Renal cortex interstitium (tissue), 11 donors: ENCODE measurements at regions not wholly inside any gene's neighbourhood (a gene's known extent, or its start where the extent isn't known, plus 50 kb on each side); places are given as distances from the start of the nearest gene placed in this dataset.
"Not testable (repeated sequence)": the region's sequence is repeated elsewhere in the genome, so short reads cannot be mapped to it uniquely, and the experiment has no call there.

Experiments
- DNase-seq, 11 donors: peaks; one replicate each; pipeline ENCODE4 v3.0.0-alpha.2; 2013; ENCODE audit warnings: low read depth in 9 of 11, low spot score in 4 of 11; ENCODE audit errors: extremely low read depth in 1 of 11

DNA sequence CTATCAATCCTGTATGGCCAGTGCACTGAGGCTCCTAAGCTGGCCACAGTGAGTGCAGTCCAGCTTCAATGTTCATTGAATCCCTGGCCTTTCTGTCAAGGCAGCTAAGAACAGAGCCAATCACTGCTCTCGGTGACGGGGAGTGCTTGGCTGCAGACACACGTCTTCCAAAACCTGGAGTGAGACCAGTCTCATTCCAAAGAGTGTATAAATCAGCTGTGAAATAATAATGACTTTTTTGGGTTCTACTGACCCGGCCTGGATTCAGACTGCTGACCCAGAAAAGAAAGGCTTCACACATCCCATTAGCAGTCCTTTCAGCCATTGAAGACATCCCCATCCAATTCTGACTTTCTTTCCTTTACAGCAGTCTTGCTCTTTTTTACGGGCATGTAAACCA, 665.5 kb downstream of the GBE1 start:
- DNase-seq = peak in 3 of 11 donors; percentile 2 to 9 (median 4)

DNA sequence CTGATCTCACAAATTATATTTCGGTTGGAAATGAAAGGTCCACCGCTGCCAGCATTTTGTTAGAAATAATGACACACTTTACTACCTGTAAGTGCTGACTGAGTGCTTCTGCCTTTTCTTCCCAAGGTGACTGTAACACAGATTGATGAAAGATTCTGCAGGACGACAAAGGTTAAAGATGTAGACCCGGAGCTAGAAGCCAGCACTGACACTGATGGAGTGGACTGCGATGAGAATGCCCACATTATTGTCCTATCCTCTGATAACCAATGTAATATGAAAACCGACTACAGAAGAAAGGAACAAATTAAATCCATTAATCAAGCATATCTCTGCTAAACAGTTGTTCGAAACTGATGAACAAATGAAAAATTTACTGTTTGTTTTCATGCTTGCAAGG, 666.5 kb downstream of the GBE1 start:
- no peak for DNase-seq

DNA sequence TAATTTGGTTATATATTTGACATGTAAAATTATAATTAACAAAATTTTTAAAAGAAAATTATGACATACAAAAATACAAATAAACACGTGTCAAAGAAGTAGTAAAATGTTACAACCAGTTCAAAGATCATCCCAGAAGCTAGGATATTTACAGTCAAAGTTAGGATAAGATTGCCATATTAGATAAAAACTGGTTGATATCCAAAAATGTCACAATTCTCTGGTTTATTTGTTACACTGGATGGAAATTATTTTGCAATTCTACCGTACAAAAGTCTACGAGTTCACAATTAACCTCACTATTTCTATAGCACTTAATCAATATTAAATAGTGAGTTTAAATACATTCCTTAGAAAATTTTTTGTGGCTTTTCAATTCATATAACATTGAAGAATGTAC, 673.8 kb downstream of the GBE1 start:
- DNase-seq = no peak

DNA sequence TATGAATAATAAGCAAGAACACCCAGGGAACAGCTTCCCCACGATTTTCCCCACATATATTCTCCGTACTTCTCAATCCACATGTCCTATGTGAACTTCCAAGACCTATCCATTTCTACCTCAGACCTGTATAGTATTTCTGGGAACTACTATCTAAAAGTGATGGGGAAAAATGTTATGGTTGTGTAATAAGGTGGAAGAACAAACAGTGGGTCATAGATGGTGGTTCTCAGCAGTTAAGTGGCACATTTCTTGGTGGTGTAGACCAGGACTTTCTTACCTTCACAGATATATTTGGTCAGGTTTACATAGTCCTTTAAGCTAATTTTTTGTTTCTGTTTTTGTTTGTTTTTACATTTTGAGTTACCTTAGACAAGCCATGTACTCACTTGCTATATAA, 675.1 kb downstream of the GBE1 start:
- no peak for DNase-seq

DNA sequence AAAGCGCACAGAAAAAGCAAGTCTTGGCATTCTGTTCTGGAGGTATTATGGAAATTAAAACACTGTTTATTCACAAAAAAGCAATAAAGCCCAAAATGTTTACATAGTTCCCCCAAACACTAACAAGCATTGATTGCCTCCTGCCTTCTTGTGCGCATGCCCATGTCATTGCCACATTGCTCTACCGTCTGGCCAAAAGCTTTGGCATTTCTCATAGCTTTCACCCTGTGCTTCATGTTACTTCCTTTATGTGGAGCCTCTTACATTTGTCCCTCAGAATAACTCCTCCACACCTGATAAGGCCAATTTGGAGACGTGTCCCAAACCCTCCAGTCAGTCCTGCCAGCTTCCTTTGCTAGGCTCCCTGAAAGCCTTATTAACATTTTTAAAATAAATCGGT, 680.8 kb downstream of the GBE1 start:
- no peak for DNase-seq

DNA sequence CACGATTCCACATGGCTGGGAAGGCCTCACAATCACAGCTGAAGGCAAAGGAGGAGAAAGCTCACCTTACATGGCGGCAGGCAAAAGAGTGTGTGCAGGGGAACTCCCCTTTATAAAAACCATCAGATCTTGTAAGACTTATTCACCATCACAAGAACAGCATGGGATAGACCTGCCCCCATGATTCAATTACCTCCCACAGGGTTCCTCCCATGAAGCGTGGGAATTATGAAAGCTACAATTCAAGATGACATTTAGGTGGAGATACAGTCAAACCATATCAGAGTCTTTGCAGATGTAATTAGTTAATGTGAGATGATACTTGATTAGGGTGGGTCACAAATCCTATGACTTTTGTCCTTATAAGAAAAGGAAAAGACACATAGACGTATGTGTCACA, 688.9 kb downstream of the GBE1 start:
- no peak for DNase-seq

DNA sequence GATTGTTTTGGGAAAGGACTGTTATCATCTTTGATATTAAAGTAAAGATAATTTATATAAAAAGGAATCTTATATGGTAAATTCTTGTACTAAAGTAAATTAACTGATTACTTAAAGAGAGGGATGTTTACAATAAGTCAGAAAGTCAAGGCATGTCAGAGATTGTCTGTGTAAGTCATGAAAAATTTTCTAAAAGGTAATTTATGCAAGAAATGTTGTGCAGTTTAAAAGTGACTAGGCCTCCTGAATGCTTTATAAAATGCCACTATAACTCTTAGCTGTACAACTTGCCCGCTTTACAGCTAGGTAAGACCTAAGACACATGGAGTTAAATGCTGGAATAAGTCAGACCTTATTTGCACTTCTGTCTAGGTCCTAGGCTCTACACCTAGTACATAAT, 692.9 kb downstream of the GBE1 start:
- DNase-seq = no peak

DNA sequence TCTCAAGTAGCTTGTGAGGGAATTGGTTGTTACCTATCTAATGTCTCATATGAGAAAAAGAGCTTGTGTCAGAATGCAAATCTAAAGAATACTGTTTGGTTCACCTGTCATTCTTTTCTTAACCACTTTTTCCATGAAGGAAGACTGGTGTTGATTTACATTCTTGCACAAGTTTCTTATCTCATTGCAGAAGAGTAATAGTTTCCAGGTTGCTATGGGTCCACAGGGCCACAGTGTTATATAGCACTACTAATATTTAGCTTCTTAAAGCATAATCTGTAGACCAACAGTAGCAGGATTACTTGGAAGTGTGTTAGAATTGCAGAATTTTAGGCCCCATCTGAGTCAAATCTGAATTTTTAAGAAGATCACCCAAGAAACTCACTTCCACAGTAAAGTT, 697.5 kb downstream of the GBE1 start:
- no peak for DNase-seq

DNA sequence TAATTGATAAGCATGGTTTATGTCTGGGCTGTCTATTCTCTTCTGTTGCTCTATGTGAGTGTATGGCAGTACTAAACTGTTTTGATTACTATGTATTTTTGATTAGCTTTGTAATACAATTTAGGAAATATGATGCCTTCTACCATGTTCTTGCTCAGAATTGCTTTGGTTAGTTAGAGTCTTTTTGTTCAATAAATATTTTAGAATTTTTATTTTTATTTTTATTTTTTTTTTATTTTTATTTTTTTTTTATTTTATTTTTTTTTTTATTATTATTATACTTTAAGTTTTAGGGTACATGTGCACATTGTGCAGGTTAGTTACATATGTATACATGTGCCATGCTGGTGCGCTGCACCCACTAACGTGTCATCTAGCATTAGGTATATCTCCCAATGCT, 710.3 kb downstream of the GBE1 start:
- not testable (repeated sequence) for DNase-seq

DNA sequence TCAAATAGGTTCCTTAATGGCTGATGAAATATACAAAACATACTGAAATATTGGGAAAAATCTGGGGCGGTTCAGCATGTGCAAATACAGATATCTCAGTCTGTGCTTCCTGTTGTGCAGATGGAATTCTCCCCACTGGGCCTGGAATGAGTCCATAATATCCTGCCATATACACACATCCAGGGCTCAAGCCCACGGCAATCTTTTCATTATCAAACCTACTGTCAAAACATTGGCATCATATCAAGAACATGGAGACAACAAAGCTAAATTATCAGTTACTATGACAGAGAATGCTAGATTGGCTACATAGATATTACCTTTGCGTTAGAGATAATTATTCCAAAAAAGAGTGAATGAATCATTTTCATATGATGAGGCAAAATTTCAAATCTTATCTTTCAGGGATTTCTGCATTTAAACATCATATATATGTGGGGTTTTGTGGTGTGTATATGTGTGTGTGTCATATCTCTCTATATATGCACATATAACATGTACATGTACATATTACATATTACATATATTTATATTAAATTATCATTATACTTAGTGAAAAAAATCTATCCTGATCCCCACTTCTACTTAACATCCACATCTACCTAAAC, 713.3 kb downstream of the GBE1 start:
- no peak for DNase-seq

DNA sequence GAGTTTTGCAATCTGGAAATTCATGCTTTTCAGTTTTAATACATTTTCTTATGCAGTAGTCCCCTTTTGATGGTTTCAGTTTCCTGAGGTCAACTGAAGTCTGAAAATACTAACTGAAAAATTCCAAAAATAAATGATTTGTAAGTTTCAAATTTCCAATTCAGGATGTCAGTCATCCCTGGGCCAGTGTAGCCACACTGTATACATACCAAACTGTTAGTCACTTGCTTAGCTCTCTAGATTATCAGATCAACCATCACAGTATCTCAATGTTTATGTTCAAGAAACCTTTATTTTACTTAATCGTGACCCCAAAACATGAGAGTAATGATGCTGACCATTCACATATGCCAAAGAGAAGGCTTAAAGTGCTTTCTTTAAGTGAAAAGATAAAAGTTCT, 715.5 kb downstream of the GBE1 start:
- no peak for DNase-seq

DNA sequence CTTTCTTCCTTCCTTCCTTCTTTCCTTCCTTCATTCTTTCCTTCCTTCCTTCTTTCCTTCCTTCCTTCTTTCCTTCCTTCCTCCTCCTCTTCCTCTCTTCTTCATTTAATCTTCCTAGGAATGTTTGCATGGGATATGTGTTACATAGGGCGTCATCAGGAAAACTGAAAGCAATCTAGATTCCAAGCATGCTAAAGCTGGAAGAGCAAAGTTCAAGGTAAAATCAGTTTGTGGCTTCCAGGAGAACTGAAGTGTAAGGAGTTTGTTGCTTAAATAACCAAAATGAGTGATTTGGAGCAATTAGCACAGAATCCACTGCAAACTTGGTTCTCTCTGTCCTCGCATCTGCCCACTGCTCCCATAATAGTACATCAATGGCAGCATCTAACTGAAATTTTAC, 716.2 kb downstream of the GBE1 start:
- DNase-seq = no peak

DNA sequence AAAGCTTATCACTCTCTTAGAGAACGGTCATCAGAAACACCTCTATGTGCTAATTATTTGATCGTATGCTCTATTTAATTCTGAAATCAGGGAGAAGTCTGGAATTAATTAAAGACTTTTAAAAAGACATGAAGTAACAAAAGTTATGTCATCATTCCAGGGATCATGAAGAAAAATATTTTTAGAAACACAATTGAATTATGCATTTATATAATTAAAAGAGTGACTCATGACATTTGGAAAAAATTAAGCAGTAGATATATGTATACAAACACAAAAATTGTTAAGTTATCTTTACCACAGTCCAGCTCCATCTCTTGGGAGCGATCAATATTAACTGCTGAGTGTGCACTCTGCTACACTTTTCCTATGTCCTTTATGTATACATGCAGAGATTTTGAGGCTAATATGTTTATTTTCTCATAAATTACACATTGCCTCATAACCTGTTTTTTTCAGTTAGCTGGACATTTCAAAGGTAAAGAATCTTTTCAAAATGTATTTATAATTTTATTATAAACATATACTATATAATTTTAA, 717.7 kb downstream of the GBE1 start:
- no peak for DNase-seq

DNA sequence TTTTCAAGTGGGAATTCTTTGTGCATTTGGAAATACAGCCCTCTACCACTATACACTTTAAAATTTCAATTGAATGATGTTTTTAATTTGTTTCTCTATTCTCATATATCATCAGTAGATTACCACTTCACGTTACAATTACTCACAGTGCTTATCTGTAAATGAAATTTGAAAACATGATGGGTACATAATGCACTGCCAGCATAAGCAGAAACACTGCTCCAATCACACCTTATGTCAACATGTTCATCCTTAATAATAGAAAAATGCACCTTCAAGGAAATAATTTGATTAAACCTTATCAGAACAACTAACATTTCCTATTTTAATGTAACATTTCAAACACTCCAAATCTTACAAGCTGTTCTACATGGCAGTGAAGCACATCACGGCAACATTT, 718.4 kb downstream of the GBE1 start:
- DNase-seq = no peak

DNA sequence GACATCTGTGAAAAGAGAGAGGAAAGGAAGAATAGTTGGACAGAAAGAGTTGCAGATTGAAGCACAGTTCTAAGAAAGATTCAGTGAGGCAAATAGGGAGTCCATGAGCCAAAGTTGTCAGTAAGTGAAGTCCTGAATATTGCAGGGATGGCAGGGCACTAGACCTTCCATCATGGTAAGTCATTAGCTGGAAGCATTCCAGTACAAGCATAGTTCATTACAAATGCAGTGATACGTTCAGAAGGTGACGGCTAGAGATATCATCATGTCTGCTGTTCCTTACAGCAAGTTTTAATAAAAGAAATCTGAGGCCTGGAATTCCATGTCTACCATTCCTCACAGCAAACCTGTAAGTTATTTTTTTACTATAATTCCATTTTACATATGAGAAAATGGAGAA, 720.1 kb downstream of the GBE1 start:
- no peak for DNase-seq

DNA sequence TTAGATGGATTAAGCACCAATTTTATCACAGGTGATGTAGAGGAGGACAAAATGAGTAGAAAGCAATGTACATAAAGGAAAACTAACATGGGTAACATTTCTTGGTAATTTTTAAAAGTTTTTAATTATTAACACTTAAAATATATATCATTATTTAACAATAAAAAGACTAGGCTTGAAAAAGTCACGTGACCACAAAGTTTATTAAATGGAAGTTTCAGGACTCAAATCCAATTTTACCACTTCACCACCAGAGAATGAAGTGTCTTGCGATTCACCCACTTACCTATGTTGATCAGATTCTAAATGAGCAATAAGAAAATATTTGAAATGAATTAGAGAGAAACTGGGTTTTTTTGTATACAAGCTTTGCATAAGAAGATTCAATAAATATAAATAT, 721.3 kb downstream of the GBE1 start:
- no peak for DNase-seq

DNA sequence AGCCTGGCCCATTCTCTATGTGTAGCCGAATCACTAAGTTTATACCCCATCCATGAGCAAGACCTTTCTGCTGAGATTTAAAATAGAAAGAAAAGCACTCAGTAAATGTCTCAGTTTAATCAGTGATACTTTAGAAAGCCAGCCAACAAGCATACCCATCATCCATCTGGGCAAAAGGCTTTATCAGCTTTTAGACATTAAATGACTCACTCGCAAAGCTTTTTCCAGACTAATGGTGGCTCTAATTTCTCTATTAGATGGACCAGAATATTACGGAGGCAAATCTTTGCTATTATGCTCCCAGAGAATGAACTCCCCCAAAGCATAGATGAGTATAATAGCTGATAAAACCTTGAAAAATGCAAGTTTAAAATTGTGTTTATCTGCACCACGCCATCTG, 727.8 kb downstream of the GBE1 start:
- DNase-seq = no peak

DNA sequence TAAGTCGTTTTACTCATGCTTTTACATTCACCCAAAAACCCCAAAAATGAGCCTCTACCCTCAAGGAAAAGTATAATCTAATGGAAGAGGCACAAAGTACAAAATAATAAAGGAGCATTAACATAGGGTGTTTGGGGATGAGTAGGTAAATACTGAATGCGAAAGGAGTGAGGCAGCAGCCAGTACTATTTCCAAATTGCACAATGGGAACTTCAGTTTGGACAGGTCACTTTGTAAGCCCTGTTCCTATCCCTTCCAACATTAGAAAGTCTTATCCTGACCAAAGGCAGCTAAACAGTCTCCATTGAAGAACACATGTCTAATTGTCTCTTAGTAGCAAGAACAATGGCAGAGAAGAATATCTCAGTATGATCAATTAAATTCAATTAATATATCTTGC, 728.3 kb downstream of the GBE1 start:
- DNase-seq = no peak

DNA sequence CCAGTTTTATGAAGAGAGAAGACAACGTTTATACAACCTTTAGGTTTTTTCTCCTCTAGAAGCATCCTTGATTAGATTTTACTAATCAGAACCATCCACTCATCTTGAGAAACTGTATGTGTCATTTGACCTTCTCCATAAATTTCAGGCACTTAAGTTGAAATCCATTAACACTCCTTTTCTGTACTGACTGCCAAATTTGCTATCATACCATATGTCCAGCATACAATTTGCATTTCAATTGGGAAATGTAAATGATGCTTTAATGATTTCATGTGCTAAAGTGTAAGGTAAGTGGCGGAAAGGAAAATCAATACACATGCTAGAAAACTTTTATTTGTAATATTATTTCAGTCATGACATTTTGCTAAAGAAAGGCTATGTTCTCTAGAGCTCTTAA, 731.6 kb downstream of the GBE1 start:
- DNase-seq = no peak

DNA sequence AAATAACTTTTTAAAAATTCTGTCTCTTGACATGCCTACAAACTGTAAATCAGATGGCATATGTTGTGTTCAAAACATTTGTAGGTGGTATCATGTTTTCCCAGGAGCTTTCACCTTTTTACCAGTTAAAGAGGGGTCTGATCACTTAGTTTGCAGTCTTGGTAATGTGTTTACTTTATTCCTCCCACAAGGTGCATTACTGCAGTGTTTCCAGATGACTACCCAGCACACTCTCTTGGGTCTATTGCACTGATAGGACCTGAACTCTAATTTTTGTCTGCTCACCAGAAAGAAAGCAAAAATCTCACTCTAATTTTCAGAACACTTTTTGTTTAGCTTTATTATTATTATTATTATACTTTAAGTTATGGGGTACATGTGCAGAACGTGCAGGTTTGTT, 734.1 kb downstream of the GBE1 start:
- peak in 2 of 11 donors; percentile 5 to 12 for DNase-seq

DNA sequence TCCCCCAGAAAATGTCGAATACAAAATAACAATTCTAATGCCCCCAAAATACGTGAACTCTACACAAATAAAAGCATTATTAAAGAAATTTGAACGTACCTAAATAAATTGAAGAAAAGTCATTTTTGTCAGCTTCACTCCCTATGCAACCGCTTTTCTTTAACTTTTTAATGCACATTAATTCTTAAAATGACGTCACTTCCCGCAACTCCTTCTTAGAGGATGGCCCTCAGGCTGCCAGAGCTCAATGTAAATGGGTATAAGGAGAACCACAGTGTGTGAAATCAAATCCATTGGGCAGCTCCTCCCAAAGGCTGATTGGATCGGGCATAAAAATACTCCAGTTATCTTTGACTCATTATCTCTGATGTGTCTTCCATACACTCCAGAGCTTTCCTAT, 736.9 kb downstream of the GBE1 start:
- no peak for DNase-seq

DNA sequence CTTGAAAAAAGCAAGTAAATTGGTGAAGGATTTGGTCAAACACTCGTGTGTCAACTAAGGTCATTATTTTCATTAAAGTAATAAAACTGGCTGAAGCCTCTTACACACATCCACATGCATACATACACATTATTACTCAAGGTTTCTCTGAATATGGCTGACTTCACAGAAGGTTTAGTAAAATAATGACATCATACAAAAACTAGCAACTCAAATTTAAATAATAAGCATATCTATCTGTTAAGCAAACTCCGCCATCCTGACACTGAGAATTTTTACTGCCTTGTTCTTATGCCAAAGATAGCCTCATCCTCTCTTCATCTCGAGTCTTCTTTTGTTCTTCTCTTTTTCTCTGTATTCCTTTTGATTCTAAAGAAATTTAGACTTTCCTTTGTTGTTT, 739.1 kb downstream of the GBE1 start:
- no peak for DNase-seq
